Right atrium auricular region (tissue), 2 donors: ENCODE measurements at regions not wholly inside any gene's neighbourhood (a gene's known extent, or its start where the extent isn't known, plus 50 kb on each side); places are given as distances from the start of the nearest gene placed in this dataset.
A peak's percentile ranks its signal among the peaks of the same experiment; 100 is the strongest.
"Not testable (repeated sequence)": the region's sequence is repeated elsewhere in the genome, so short reads cannot be mapped to it uniquely, and the experiment has no call there.

ENCODE experiments used
- DNase-seq: peaks from one replicate; pipeline ENCODE4 v3.0.0-alpha.2; 2019; ENCODE audit warnings: low spot score
- H3K27ac ChIP-seq, 2 donors: fragments of 200-600 bp; sonication (generic); 1 replicate in 1 of 2; 2 replicates in 1 of 2; pipeline ENCODE4 v1.5.1; 2016 to 2019
- H3K27me3 ChIP-seq, 2 donors: fragments of 200-600 bp; sonication (generic); one replicate each; pipeline versions ENCODE4 v1.5.1 to v1.6.0; 2017 to 2019
- H3K36me3 ChIP-seq: fragments of 200-600 bp; sonication (generic); one replicate; pipeline ENCODE4 v1.5.1; 2016
- H3K4me1 ChIP-seq, 2 donors: fragments of 200-600 bp; sonication (generic); one replicate each; pipeline versions ENCODE4 v1.5.1 to v1.6.0; 2017 to 2019
- H3K4me3 ChIP-seq, 2 donors: fragments of 200-600 bp; sonication (generic); 1 replicate in 1 of 2; 2 replicates in 1 of 2; pipeline ENCODE4 v1.5.1; 2017 to 2019; ENCODE audit warnings: mild to moderate bottlenecking in 1 of 2, moderate library complexity in 1 of 2
- H3K9me3 ChIP-seq, 2 donors: fragments of 200-600 bp; sonication (generic); one replicate each; pipeline ENCODE4 v1.5.1; 2019
- CTCF ChIP-seq, 2 donors: fragments of 200-600 bp; sonication (generic); IDR thresholded peaks; one replicate each; pipeline ENCODE4 v1.5.1; 2019; ENCODE audit warnings: antibody characterized with exemption in 2 of 2

- H3K4me1 ChIP-seq, result peaks cover 0 to 9% of the 10 kb centered on the region in 2 donors
- DNase-seq, result no peak
- H3K27ac ChIP-seq, result no peak overlapping the region
- H3K27me3 ChIP-seq, result no peaks in the 10 kb centered on the region
- no peaks in the 10 kb centered on the region for H3K36me3 ChIP-seq
- no peaks in the 10 kb centered on the region for H3K9me3 ChIP-seq
- no peak overlapping the region for H3K4me3 ChIP-seq
- TF ChIP-seq CTCF (IDR thresholded peaks at IDR 0.05), result no peak
Observed at GRCh38 chr5:81827500-81827899, 76.6 kb upstream of the SSBP2 start.

DNA sequence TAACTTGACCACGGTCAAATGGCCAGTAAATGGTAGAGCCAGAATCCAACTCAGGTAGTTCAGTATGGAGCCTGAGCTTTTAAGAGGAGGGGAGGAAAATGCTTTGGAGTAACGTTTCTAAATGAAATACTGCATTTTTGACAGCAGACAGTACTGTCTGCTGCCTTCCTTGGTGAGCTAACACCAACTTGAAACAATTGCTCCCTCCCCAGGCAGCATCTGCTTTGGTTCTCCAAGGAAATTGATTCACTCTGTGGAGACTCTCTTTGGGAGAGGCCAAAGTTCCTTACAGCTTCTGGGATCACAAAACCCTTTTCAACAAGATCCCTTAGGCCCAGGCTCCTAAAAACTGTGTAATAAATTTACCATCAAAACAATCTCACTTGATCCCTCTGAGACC, 75.2 kb upstream of the SSBP2 start:
- Histone ChIP-seq H3K4me1 (peaks cover 0 to 9% of the 10 kb centered on the region in 2 donors), H3K36me3 (no peaks in the 10 kb centered on the region), H3K9me3 (no peaks in the 10 kb centered on the region), H3K4me3 (no peak overlapping the region), H3K27me3 (no peaks in the 10 kb centered on the region), H3K27ac (no peak overlapping the region)
- TF ChIP-seq CTCF (IDR thresholded peaks at IDR 0.05), result no peak
- DNase-seq, result no peak

- Histone ChIP-seq H3K27me3 (no peaks in the 10 kb centered on the region), H3K9me3 (no peaks in the 10 kb centered on the region), H3K4me3 (no peak overlapping the region), H3K4me1 (peaks cover 0 to 9% of the 10 kb centered on the region in 2 donors), H3K36me3 (no peaks in the 10 kb centered on the region), H3K27ac (peak overlapping the region in 1 of 2 donors; percentile 45)
- no peak for TF ChIP-seq CTCF (IDR thresholded peaks at IDR 0.05)
- peak; percentile 72 for DNase-seq
Observed at GRCh38 chr5:81825237-81825636, 74.3 kb upstream of the SSBP2 start.

GRCh38 chr5:81823736-81824135, 72.8 kb upstream of the SSBP2 start:
- H3K27me3 ChIP-seq, H3K4me3 ChIP-seq, H3K36me3 ChIP-seq, H3K4me1 ChIP-seq, H3K27ac ChIP-seq, DNase-seq, H3K9me3 ChIP-seq: not testable (repeated sequence)

DNA sequence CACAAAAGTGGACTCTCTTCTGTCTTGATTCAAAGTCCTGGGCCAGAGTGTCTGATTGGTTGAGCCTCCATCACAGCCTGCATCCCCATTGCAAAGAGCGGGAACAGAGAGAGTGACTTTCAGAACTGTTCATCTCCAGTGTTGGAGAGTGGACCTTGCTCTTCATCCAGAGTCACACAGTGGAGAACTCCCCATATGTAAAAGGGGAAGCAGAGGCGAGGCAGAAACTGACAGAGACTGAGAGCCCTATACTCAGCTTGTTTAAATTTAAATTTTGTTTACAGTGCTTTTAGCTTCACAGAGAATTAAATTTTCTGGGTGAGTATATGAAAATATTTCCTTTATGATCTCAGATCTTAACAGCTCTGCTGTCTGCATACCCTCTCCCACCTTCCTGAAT, 70.0 kb upstream of the SSBP2 start:
- H3K4me1 ChIP-seq, result peaks cover 0 to 9% of the 10 kb centered on the region in 2 donors
- no peak for TF ChIP-seq CTCF (IDR thresholded peaks at IDR 0.05)
- no peaks in the 10 kb centered on the region for H3K27me3 ChIP-seq
- no peak overlapping the region for H3K27ac ChIP-seq
- no peaks in the 10 kb centered on the region for H3K36me3 ChIP-seq
- H3K9me3 ChIP-seq, result no peaks in the 10 kb centered on the region
- H3K4me3 ChIP-seq, result no peak overlapping the region
- DNase-seq, result no peak

GRCh38 chr5:81820318-81820636, 69.4 kb upstream of the SSBP2 start:
- DNase-seq, result no peak
- no peak for TF ChIP-seq CTCF (IDR thresholded peaks at IDR 0.05)
- H3K27me3 ChIP-seq, result no peaks in the 10 kb centered on the region
- no peaks in the 10 kb centered on the region for H3K9me3 ChIP-seq
- peaks cover 0 to 4% of the 10 kb centered on the region in 2 donors for H3K4me1 ChIP-seq
- no peaks in the 10 kb centered on the region for H3K36me3 ChIP-seq
- H3K27ac ChIP-seq, result no peak overlapping the region
- H3K4me3 ChIP-seq, result no peak overlapping the region
